CD4-positive, CD25-positive, alpha-beta regulatory T cell (primary cell): ENCODE measurements at regions not wholly inside any gene's neighbourhood (a gene's known extent, or its start where the extent isn't known, plus 50 kb on each side); places are given as distances from the start of the nearest gene placed in this dataset.

Experiments
- ATAC-seq, 2 donors: fragments of 150-1000 bp; cut with Tn5 transposase; one replicate each; pipeline ENCODE4 v1.10.0; 2021; ENCODE audit warnings: low read depth in 2 of 2, moderate number of reproducible peaks in 2 of 2, moderate library complexity in 1 of 2
- DNase-seq, 3 donors: peaks; one replicate each; pipeline versions ENCODE4 v3.0.0 to v3.0.0-alpha.2; 2012 to 2022; ENCODE audit warnings: mixed read lengths in 1 of 3
- H3K27ac ChIP-seq: one replicate; pipeline ENCODE4 v1.7.0; 2013; ENCODE audit warnings: mild to moderate bottlenecking, low read length; ENCODE audit not compliant: insufficient read depth, poor library complexity, severe bottlenecking
- H3K27me3 ChIP-seq: one replicate; pipeline ENCODE4 v1.7.0; 2013; ENCODE audit warnings: low read length; ENCODE audit not compliant: control insufficient read depth, insufficient read depth
- H3K36me3 ChIP-seq: one replicate; pipeline ENCODE4 v1.7.0; 2013; ENCODE audit warnings: mild to moderate bottlenecking, low read length, moderate library complexity; ENCODE audit not compliant: control insufficient read depth, insufficient read depth
- H3K4me1 ChIP-seq: 2 replicates; pipeline ENCODE4 v1.7.0; 2013; ENCODE audit warnings: mild to moderate bottlenecking, low read length; ENCODE audit not compliant: insufficient read depth, control insufficient read depth, poor library complexity, severe bottlenecking
- H3K4me3 ChIP-seq: one replicate; pipeline ENCODE4 v1.7.0; 2013; ENCODE audit warnings: low read depth, mild to moderate bottlenecking, low read length, moderate library complexity
- H3K9me3 ChIP-seq, 2 experiments: 1 replicate in 1 of 2; 2 replicates in 1 of 2; pipeline ENCODE4 v1.7.0; 2013; ENCODE audit warnings: low read length in 2 of 2, mild to moderate bottlenecking in 1 of 2, moderate library complexity in 1 of 2; ENCODE audit not compliant: control insufficient read depth in 2 of 2
- H3K27ac Mint-ChIP-seq, 3 donors: one replicate each; pipeline ENCODE4 v1.8.0; 2020 to 2022; ENCODE audit warnings: mild to moderate bottlenecking in 3 of 3, mixed read lengths in 3 of 3, moderate library complexity in 2 of 3
- H3K27me3 Mint-ChIP-seq: one replicate; pipeline ENCODE4 v1.8.0; 2022; ENCODE audit warnings: mild to moderate bottlenecking, mixed read lengths
- H3K36me3 Mint-ChIP-seq: one replicate; pipeline ENCODE4 v1.8.0; 2020; ENCODE audit warnings: mixed read lengths
- H3K4me1 Mint-ChIP-seq, 4 donors: one replicate each; pipeline ENCODE4 v1.8.0; 2020 to 2022; ENCODE audit warnings: mixed read lengths in 4 of 4, mild to moderate bottlenecking in 1 of 4
- H3K4me3 Mint-ChIP-seq, 4 donors: one replicate each; pipeline ENCODE4 v1.8.0; 2020 to 2022; ENCODE audit warnings: mild to moderate bottlenecking in 4 of 4, mixed read lengths in 4 of 4, moderate library complexity in 3 of 4
- H3K9me3 Mint-ChIP-seq, 7 donors: one replicate each; pipeline ENCODE4 v1.8.0; 2020 to 2022; ENCODE audit warnings: mixed read lengths in 7 of 7, mild to moderate bottlenecking in 3 of 7, moderate library complexity in 2 of 7

DNA sequence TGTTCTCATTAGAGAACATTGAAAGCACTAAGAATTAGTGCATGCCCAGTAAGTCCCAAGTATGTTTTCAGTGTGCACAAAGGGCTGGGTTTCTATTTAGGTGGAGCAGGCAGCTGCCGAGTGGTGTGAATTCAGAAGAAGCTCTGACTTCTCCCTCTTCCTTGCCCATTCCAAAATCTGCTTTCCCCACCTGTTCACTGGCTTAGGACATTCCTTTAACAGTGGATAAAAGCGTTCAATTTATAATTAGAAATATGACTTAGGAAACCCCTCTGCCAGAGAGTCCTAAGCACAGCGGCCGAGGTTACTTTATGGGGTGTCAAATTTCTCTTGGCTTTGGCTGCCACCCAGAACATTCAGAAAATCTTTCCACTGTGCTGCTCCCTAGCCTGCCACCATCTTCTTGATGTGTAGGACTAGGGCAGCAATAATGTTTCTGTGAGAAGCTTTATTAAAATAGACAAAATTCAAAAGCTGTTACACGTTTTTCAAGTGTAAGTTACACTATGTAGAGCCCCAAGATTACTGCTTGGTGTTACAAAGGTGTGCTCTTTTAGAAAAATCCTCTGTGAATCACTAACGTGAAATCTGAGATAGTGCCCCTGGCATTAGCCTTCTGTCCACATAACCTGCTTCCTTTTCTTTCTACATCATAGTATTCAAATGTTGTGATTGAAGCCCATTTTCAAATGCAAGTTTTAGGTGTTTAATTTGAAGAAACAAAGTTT lies 191.6 kb upstream of the ANKRD50 start:
- no peak overlapping the region for H3K4me3 ChIP-seq
- no peak for ATAC-seq
- no peak overlapping the region for H3K4me3 Mint-ChIP-seq
- no peaks in the 10 kb centered on the region for H3K36me3 ChIP-seq
- H3K27ac Mint-ChIP-seq = no peak overlapping the region
- no peaks in the 10 kb centered on the region for H3K9me3 ChIP-seq
- H3K4me1 Mint-ChIP-seq = no peaks in the 10 kb centered on the region
- H3K36me3 Mint-ChIP-seq = no peaks in the 10 kb centered on the region
- no peaks in the 10 kb centered on the region for H3K27me3 ChIP-seq
- H3K4me1 ChIP-seq = no peaks in the 10 kb centered on the region
- peaks cover 0 to 7% (median 2%) of the 10 kb centered on the region in 7 donors for H3K9me3 Mint-ChIP-seq
- no peaks in the 10 kb centered on the region for H3K27me3 Mint-ChIP-seq
- no peak overlapping the region for H3K27ac ChIP-seq
- DNase-seq = no peak

GRCh38 chr4:124902001-124902515 lies 189.5 kb upstream of the ANKRD50 start:
- no peak overlapping the region for H3K4me3 Mint-ChIP-seq
- Histone ChIP-seq H3K4me3 (no peak overlapping the region), H3K4me1 (no peaks in the 10 kb centered on the region), H3K27me3 (no peaks in the 10 kb centered on the region), H3K27ac (no peak overlapping the region), H3K9me3 (no peaks in the 10 kb centered on the region), H3K36me3 (no peaks in the 10 kb centered on the region)
- ATAC-seq (no peak), DNase-seq (no peak)
- H3K9me3 Mint-ChIP-seq = peaks cover 0 to 7% (median 4%) of the 10 kb centered on the region in 7 donors
- no peak overlapping the region for H3K27ac Mint-ChIP-seq
- no peaks in the 10 kb centered on the region for H3K4me1 Mint-ChIP-seq
- H3K27me3 Mint-ChIP-seq = no peaks in the 10 kb centered on the region
- no peaks in the 10 kb centered on the region for H3K36me3 Mint-ChIP-seq

- no peak for ATAC-seq
- Histone ChIP-seq H3K27me3 (no peaks in the 10 kb centered on the region), H3K4me1 (no peaks in the 10 kb centered on the region), H3K4me3 (no peak overlapping the region), H3K9me3 (peaks cover 0 to under 1% of the 10 kb centered on the region in 2 experiments), H3K36me3 (no peaks in the 10 kb centered on the region), H3K27ac (no peak overlapping the region)
- H3K27ac Mint-ChIP-seq = no peak overlapping the region
- no peaks in the 10 kb centered on the region for H3K27me3 Mint-ChIP-seq
- no peaks in the 10 kb centered on the region for H3K4me1 Mint-ChIP-seq
- H3K4me3 Mint-ChIP-seq = peak overlapping the region in 1 of 4 donors; percentile 54
- DNase-seq = no peak
- peaks cover 0 to 14% (median 4%) of the 10 kb centered on the region in 7 donors for H3K9me3 Mint-ChIP-seq
- H3K36me3 Mint-ChIP-seq = no peaks in the 10 kb centered on the region
Measured at GRCh38 chr4:124899997-124900396, 187.5 kb upstream of the ANKRD50 start.

DNA sequence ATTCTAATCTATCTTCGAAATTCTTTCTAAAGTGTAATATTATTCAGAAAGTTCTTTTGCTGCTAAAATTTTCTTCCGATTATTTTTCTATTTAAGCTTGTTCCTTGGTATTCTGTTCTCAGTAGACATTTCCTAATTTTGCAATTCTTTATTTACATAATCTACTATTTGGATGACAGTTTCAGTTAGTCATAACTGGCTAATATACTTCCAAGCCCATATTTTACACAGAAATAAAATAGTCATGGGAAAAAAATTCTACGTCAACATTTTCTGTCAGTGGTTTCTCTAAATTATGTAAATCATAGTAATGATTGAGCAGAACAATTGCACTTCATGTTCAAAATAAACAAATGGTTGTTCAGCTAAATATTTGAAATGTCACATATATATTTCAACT lies 178.0 kb upstream of the ANKRD50 start:
- no peaks in the 10 kb centered on the region for H3K36me3 Mint-ChIP-seq
- Histone ChIP-seq H3K27ac (no peak overlapping the region), H3K27me3 (no peaks in the 10 kb centered on the region), H3K4me3 (no peak overlapping the region), H3K36me3 (no peaks in the 10 kb centered on the region), H3K4me1 (no peaks in the 10 kb centered on the region), H3K9me3 (peaks cover 0 to 4% of the 10 kb centered on the region in 2 experiments)
- peaks cover 0 to 18% (median 2%) of the 10 kb centered on the region in 7 donors for H3K9me3 Mint-ChIP-seq
- no peak for ATAC-seq
- no peak overlapping the region for H3K4me3 Mint-ChIP-seq
- no peak overlapping the region for H3K27ac Mint-ChIP-seq
- H3K27me3 Mint-ChIP-seq = no peaks in the 10 kb centered on the region
- no peaks in the 10 kb centered on the region for H3K4me1 Mint-ChIP-seq
- no peak for DNase-seq

DNA sequence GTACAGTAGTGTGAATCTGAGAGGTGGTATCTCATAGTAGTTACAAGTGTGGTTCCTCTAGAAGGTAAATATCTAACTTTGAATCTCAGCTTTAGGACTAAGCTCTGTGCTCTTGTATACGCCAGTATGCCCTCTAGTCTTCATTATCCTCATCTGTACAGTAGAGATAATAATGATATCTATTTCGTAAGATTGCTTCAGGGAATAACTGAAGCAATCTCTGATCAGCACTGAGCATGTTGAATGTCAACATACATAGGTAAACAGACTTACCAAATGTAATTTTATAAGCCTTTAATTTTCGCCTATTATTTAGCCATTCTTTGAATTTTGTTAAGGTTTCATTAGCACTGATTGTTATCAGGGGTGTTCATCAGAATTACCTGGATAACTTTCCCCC lies 175.2 kb upstream of the ANKRD50 start:
- Histone ChIP-seq H3K9me3 (no peaks in the 10 kb centered on the region), H3K4me3 (no peak overlapping the region), H3K27me3 (no peaks in the 10 kb centered on the region), H3K36me3 (no peaks in the 10 kb centered on the region), H3K27ac (no peak overlapping the region), H3K4me1 (no peaks in the 10 kb centered on the region)
- Mint-ChIP-seq H3K27me3 (no peaks in the 10 kb centered on the region), H3K36me3 (no peaks in the 10 kb centered on the region), H3K9me3 (peaks cover 0 to 11% (median 0%) of the 10 kb centered on the region in 7 donors), H3K27ac (no peak overlapping the region), H3K4me3 (no peak overlapping the region), H3K4me1 (no peaks in the 10 kb centered on the region)
- ATAC-seq = no peak
- no peak for DNase-seq

DNA sequence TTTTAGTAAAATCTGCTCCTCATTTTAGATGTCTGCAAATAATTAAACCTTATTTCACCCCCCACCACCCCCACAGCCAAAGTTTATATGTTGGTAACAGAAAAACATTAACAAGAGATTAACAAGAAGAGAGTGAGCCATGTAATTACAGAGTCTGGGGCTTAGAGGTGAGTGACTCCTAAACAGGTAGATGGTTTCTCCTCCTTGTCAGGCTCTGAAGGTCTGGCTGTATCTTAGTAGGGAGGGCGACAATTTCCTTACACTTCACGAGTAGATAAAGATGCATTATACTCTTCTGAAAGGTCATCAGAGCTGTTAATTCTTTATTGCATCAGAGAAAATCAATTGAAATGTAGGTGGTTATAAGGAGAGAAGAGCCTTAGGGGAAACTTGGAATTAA lies 171.8 kb upstream of the ANKRD50 start:
- no peaks in the 10 kb centered on the region for H3K9me3 ChIP-seq
- Mint-ChIP-seq H3K9me3 (peaks cover 0 to 7% (median 0%) of the 10 kb centered on the region in 7 donors), H3K4me1 (no peaks in the 10 kb centered on the region)

GRCh38 chr4:124883632-124884031 lies 171.1 kb upstream of the ANKRD50 start:
- H3K4me3 ChIP-seq = no peak overlapping the region
- no peaks in the 10 kb centered on the region for H3K27me3 Mint-ChIP-seq
- H3K27ac Mint-ChIP-seq = no peak overlapping the region
- no peaks in the 10 kb centered on the region for H3K4me1 Mint-ChIP-seq
- H3K4me1 ChIP-seq = no peaks in the 10 kb centered on the region
- no peaks in the 10 kb centered on the region for H3K36me3 ChIP-seq
- no peaks in the 10 kb centered on the region for H3K27me3 ChIP-seq
- no peak for ATAC-seq
- H3K9me3 Mint-ChIP-seq = peaks cover 0 to 7% (median 0%) of the 10 kb centered on the region in 7 donors
- H3K9me3 ChIP-seq = no peaks in the 10 kb centered on the region
- no peak for DNase-seq
- no peak overlapping the region for H3K27ac ChIP-seq
- no peak overlapping the region for H3K4me3 Mint-ChIP-seq
- no peaks in the 10 kb centered on the region for H3K36me3 Mint-ChIP-seq

More for the DNA sequence above, 171.8 kb upstream of the ANKRD50 start:
- Mint-ChIP-seq H3K27ac (no peak overlapping the region), H3K4me3 (no peak overlapping the region), H3K27me3 (no peaks in the 10 kb centered on the region), H3K36me3 (no peaks in the 10 kb centered on the region)
- no peaks in the 10 kb centered on the region for H3K36me3 ChIP-seq
- no peaks in the 10 kb centered on the region for H3K27me3 ChIP-seq
- H3K4me3 ChIP-seq = no peak overlapping the region
- H3K4me1 ChIP-seq = no peaks in the 10 kb centered on the region
- ATAC-seq (no peak), DNase-seq (no peak)
- no peak overlapping the region for H3K27ac ChIP-seq

GRCh38 chr4:124879195-124879594 lies 166.7 kb upstream of the ANKRD50 start:
- Histone ChIP-seq H3K27ac (no peak overlapping the region), H3K9me3 (no peaks in the 10 kb centered on the region), H3K4me3 (no peak overlapping the region), H3K4me1 (no peaks in the 10 kb centered on the region), H3K36me3 (no peaks in the 10 kb centered on the region), H3K27me3 (no peaks in the 10 kb centered on the region)
- H3K36me3 Mint-ChIP-seq = no peaks in the 10 kb centered on the region
- peaks cover 0 to 15% (median 6%) of the 10 kb centered on the region in 7 donors for H3K9me3 Mint-ChIP-seq
- ATAC-seq (no peak), DNase-seq (no peak)
- no peak overlapping the region for H3K27ac Mint-ChIP-seq
- no peaks in the 10 kb centered on the region for H3K4me1 Mint-ChIP-seq
- H3K4me3 Mint-ChIP-seq = no peak overlapping the region
- H3K27me3 Mint-ChIP-seq = no peaks in the 10 kb centered on the region
